OCI-LY7 (cell line): ENCODE measurements at regions not wholly inside any gene's neighbourhood (a gene's known extent, or its start where the extent isn't known, plus 50 kb on each side); places are given as distances from the start of the nearest gene placed in this dataset.

ENCODE experiments used
- BruUV-seq: library from RNA; stranded (reverse); fragments of 400-500 nt; replicated peaks from 2 replicates; lab custom pipeline; 2021; lab: Mats Ljungman, UMichigan
- CTCF ChIA-PET: fragments of 300-600 bp; sonication (Branson Sonifier 250); formaldehyde crosslinking; loops from one replicate; lab custom pipeline; 2022; ENCODE audit warnings: antibody characterized with exemption; ENCODE audit not compliant: unreplicated experiment; lab: Charles Lee
- POLR2A ChIA-PET: fragments of 300-600 bp; sonication (Branson Sonifier 250); formaldehyde crosslinking; loops from one replicate; lab custom pipeline; 2022; ENCODE audit warnings: antibody characterized with exemption; lab: Charles Lee
- DNase-seq: peaks from one replicate; pipeline ENCODE4 v3.0.0-alpha.2; 2015; ENCODE audit warnings: low spot score
- H2AFZ ChIP-seq: fragments of 200-600 bp; sonication (generic), shearing (Covaris generic); 2 replicates; pipeline ENCODE4 v1.6.1; 2014; ENCODE audit warnings: mild to moderate bottlenecking, antibody characterized with exemption, low read length, moderate library complexity
- H3K27ac ChIP-seq: fragments of 200-600 bp; sonication (generic); 2 replicates; pipeline ENCODE4 v1.5.1; 2014; ENCODE audit warnings: mixed run types, low read depth, mild to moderate bottlenecking, moderate library complexity, low read length, inconsistent platforms; ENCODE audit not compliant: poor library complexity, severe bottlenecking
- H3K36me3 ChIP-seq: fragments of 200-600 bp; sonication (generic); 2 replicates; pipeline ENCODE4 v1.6.1; 2014; ENCODE audit warnings: mild to moderate bottlenecking, antibody characterized with exemption, low read length, moderate library complexity, mixed read lengths; ENCODE audit not compliant: insufficient read depth
- H3K4me1 ChIP-seq: fragments of 200-600 bp; sonication (generic); 2 replicates; pipeline ENCODE4 v1.5.1; 2014; ENCODE audit warnings: mild to moderate bottlenecking, low read length; ENCODE audit not compliant: insufficient read depth, poor library complexity, severe bottlenecking
- H3K4me2 ChIP-seq: fragments of 200-600 bp; sonication (generic); 2 replicates; pipeline ENCODE4 v1.6.1; 2014; ENCODE audit warnings: mild to moderate bottlenecking, low read length
- H3K4me3 ChIP-seq: fragments of 200-600 bp; sonication (generic); 2 replicates; pipeline ENCODE4 v1.5.1; 2014; ENCODE audit warnings: mild to moderate bottlenecking, low read depth, low read length; ENCODE audit not compliant: poor library complexity, severe bottlenecking
- H3K79me2 ChIP-seq: fragments of 200-600 bp; sonication (generic); 2 replicates; pipeline ENCODE4 v1.6.1; 2016; ENCODE audit warnings: low read depth, mild to moderate bottlenecking, low read length, moderate library complexity, mixed read lengths; ENCODE audit not compliant: insufficient read depth
- H3K9me2 ChIP-seq: fragments of 200-600 bp; sonication (generic); 2 replicates; pipeline ENCODE4 v1.6.1; 2016; ENCODE audit warnings: mild to moderate bottlenecking, low read length, mixed read lengths; ENCODE audit not compliant: insufficient read depth
- H3K9me3 ChIP-seq: fragments of 200-600 bp; sonication (generic); 2 replicates; pipeline ENCODE4 v1.6.1; 2014; ENCODE audit warnings: mild to moderate bottlenecking, mixed run types, low read length, mixed read lengths
- H4K20me1 ChIP-seq: fragments of 200-600 bp; sonication (generic); 2 replicates; pipeline ENCODE4 v1.6.1; 2014; ENCODE audit warnings: mild to moderate bottlenecking, antibody characterized with exemption, low read length, moderate library complexity, mixed read lengths; ENCODE audit not compliant: insufficient read depth
- CTCF ChIP-seq: fragments of 200-600 bp; sonication (generic); conservative IDR thresholded peaks from 2 replicates; pipeline ENCODE4 v1.5.1; 2014; ENCODE audit warnings: mild to moderate bottlenecking, antibody characterized with exemption, low read length, moderate library complexity, mixed read lengths
- EZH2phosphoT487 ChIP-seq: fragments of 200-600 bp; sonication (generic); IDR thresholded peaks from 2 replicates; pipeline ENCODE4 v1.6.1; 2018; ENCODE audit warnings: low read depth, borderline replicate concordance, mild to moderate bottlenecking, mixed run types, antibody characterized with exemption, low read length, moderate library complexity, mixed read lengths
- intact Hi-C: fragments of 100-400 bp; cut with micrococcal nuclease; formaldehyde crosslinking; loops from one replicate; pipeline ENCODE4 v1.10.0; 2022; ENCODE audit not compliant: unreplicated experiment

- ChIA-PET POLR2A (interaction anchor here (0.9 to 1.2 kb wide), 2 partner anchors 45 to 425 kb away, joined by 3 to 4 read pairs; no protein-coding TSS in a partner anchor), CTCF (no interaction called here)
- no peak overlapping the region for H3K4me3 ChIP-seq
- H3K79me2 ChIP-seq, result no peaks in the 10 kb centered on the region
- H3K27ac ChIP-seq, result no peak overlapping the region
- no peak overlapping the region for H3K4me2 ChIP-seq
- no peaks in the 10 kb centered on the region for H3K9me2 ChIP-seq
- H3K36me3 ChIP-seq, result no peaks in the 10 kb centered on the region
- H2AFZ ChIP-seq, result no peak overlapping the region
- no TSS peak for BruUV-seq
- DNase-seq, result no peak
- no peaks in the 10 kb centered on the region for H4K20me1 ChIP-seq
- 0 out of 2 replicates have a peak, but pooled peaks cover 11% of the 10 kb centered on the region for H3K9me3 ChIP-seq
- TF ChIP-seq EZH2phosphoT487, result no peak
- no peaks in the 10 kb centered on the region for H3K4me1 ChIP-seq
- intact Hi-C loops, result no loop called here
These were observed 138.6 kb upstream of the KLF12 start for GRCh38 chr13:74272826-74273225.

- intact Hi-C loops, result no loop called here
- CTCF ChIA-PET, result no interaction called here
- TF ChIP-seq EZH2phosphoT487, result no peak
- no peak for TF ChIP-seq CTCF
- Histone ChIP-seq H3K4me2 (no peak overlapping the region), H3K9me3 (0 out of 2 replicates have a peak, but pooled peaks cover 11% of the 10 kb centered on the region), H3K4me1 (no peaks in the 10 kb centered on the region), H3K27ac (no peak overlapping the region), H3K4me3 (no peak overlapping the region), H4K20me1 (no peaks in the 10 kb centered on the region), H2AFZ (no peak overlapping the region), H3K9me2 (no peaks in the 10 kb centered on the region), H3K79me2 (no peaks in the 10 kb centered on the region), H3K36me3 (no peaks in the 10 kb centered on the region)
- no TSS peak for BruUV-seq
- POLR2A ChIA-PET, result interaction anchor here (0.7 kb wide), 1 partner anchor 66 kb away, joined by 3 read pairs; no protein-coding TSS in a partner anchor
- no peak for DNase-seq
These were observed 135.8 kb upstream of the KLF12 start for GRCh38 chr13:74270018-74270417.

- no peaks in the 10 kb centered on the region for H3K79me2 ChIP-seq
- ChIA-PET POLR2A (interaction anchor here (0.6 kb wide), 1 partner anchor 1475 kb away, joined by 3 read pairs; no protein-coding TSS in a partner anchor), CTCF (no interaction called here)
- intact Hi-C loops, result no loop called here
- no peaks in the 10 kb centered on the region for H4K20me1 ChIP-seq
- no TSS peak for BruUV-seq
- no peaks in the 10 kb centered on the region for H3K9me2 ChIP-seq
- no peaks in the 10 kb centered on the region for H3K4me1 ChIP-seq
- no peak overlapping the region for H3K27ac ChIP-seq
- no peak overlapping the region for H3K4me3 ChIP-seq
- no peak overlapping the region for H2AFZ ChIP-seq
- TF ChIP-seq EZH2phosphoT487, result no peak
- TF ChIP-seq CTCF, result no peak
- 0 out of 2 replicates have a peak, but pooled peaks cover 3% of the 10 kb centered on the region for H3K9me3 ChIP-seq
- DNase-seq, result no peak
- no peak overlapping the region for H3K4me2 ChIP-seq
- H3K36me3 ChIP-seq, result no peaks in the 10 kb centered on the region
These were observed 132.7 kb upstream of the KLF12 start for GRCh38 chr13:74266861-74267260.
